Endothelial cell of umbilical vein (primary cell): ENCODE measurements at regions not wholly inside any gene's neighbourhood (a gene's known extent, or its start where the extent isn't known, plus 50 kb on each side); places are given as distances from the start of the nearest gene placed in this dataset.

ENCODE experiments used
- BruUV-seq: library from RNA; stranded (reverse); fragments of 400-500 nt; replicated peaks from 2 replicates; lab custom pipeline; 2021; lab: Mats Ljungman, UMichigan
- CTCF ChIA-PET: fragments of 300-600, 350-600 bp; sonication (Branson Sonifier 250); formaldehyde crosslinking; loops from one replicate; lab custom pipeline; 2021; ENCODE audit warnings: antibody characterized with exemption, inconsistent platforms; lab: Charles Lee
- POLR2A ChIA-PET: fragments of 300-600, 350-600 bp; sonication (Branson Sonifier 250); formaldehyde crosslinking; loops from one replicate; lab custom pipeline; 2021; ENCODE audit warnings: antibody characterized with exemption, inconsistent platforms; lab: Charles Lee
- DNase-seq: peaks from one replicate; pipeline ENCODE4 v3.0.0-alpha.2; 2011; ENCODE audit warnings: low read depth, low spot score
- FAIRE-seq: peaks from 2 replicates; lab custom pipeline; 2011; peaks lifted over from hg19 to GRCh38; lab: Jason Lieb, UNC
- H2AFZ ChIP-seq: 2 replicates; pipeline ENCODE4 v1.6.0; 2012; ENCODE audit warnings: low read depth, low read length, control low read depth, inconsistent platforms
- H3K27ac ChIP-seq: 2 replicates; pipeline ENCODE4 v1.5.1; 2011; ENCODE audit warnings: low read depth, mild to moderate bottlenecking, control low read depth, low read length, moderate library complexity; ENCODE audit not compliant: insufficient read depth
- H3K27me3 ChIP-seq, 2 experiments: 2 replicates each; pipeline versions ENCODE4 v1.6.0 to v1.6.1; 2011; ENCODE audit warnings: low read length in 2 of 2, mixed read lengths in 1 of 2; ENCODE audit not compliant: control insufficient read depth in 2 of 2, insufficient read depth in 2 of 2
- H3K36me3 ChIP-seq, 2 experiments: 2 replicates in 1 of 2; 3 replicates in 1 of 2; pipeline ENCODE4 v1.5.1; 2011; ENCODE audit warnings: low read length in 2 of 2, mild to moderate bottlenecking in 1 of 2, moderate library complexity in 1 of 2; ENCODE audit not compliant: control insufficient read depth in 2 of 2, insufficient read depth in 2 of 2; ENCODE audit errors: extremely low read depth in 1 of 2
- H3K4me1 ChIP-seq: 3 replicates; pipeline ENCODE4 v1.5.1; 2011; ENCODE audit warnings: mild to moderate bottlenecking, low read length; ENCODE audit not compliant: control insufficient read depth, insufficient read depth; ENCODE audit errors: extremely low read depth
- H3K4me2 ChIP-seq: 2 replicates; pipeline ENCODE4 v1.6.1; 2011; ENCODE audit warnings: low read length, control low read depth, mixed read lengths; ENCODE audit not compliant: insufficient read depth
- H3K4me3 ChIP-seq, 3 experiments: fragments of 200-600 bp in 1 of 3; sonication (generic), shearing (Covaris generic) in 1 of 3; replicated peaks in 1 of 3; 2 replicates each; pipeline ENCODE4 v1.5.1; 2011 to 2016; ENCODE audit warnings: control low read depth in 3 of 3, low read length in 3 of 3, mild to moderate bottlenecking in 2 of 3, inconsistent platforms in 1 of 3, low read depth in 1 of 3, moderate library complexity in 1 of 3; ENCODE audit not compliant: insufficient read depth in 1 of 3
- H3K79me2 ChIP-seq: 2 replicates; pipeline ENCODE4 v1.6.0; 2012; ENCODE audit warnings: low read length, inconsistent platforms; ENCODE audit not compliant: control insufficient read depth, insufficient read depth
- H3K9ac ChIP-seq: replicated peaks from 2 replicates; pipeline ENCODE3; 2011; ENCODE audit warnings: low read length, control low read depth; ENCODE audit not compliant: insufficient read depth; ENCODE audit errors: extremely low read depth
- H3K9me1 ChIP-seq: replicated peaks from 3 replicates; pipeline ENCODE4 v1.6.0; 2011; ENCODE audit warnings: mild to moderate bottlenecking, low read length; ENCODE audit not compliant: control insufficient read depth, insufficient read depth; ENCODE audit errors: extremely low read depth
- H3K9me3 ChIP-seq: replicated peaks from 2 replicates; pipeline ENCODE4 v1.5.1; 2012; ENCODE audit warnings: low read length, inconsistent platforms; ENCODE audit not compliant: control insufficient read depth, insufficient read depth
- H4K20me1 ChIP-seq: replicated peaks from 2 replicates; pipeline ENCODE3; 2011; ENCODE audit warnings: mild to moderate bottlenecking, low read length; ENCODE audit not compliant: control insufficient read depth, insufficient read depth; ENCODE audit errors: extremely low read depth
- CTCF ChIP-seq, 2 donors: IDR thresholded peaks; 1 replicate in 1 of 2; 2 replicates in 1 of 2; pipeline ENCODE4 v1.5.1; 2011; ENCODE audit warnings: low read length in 2 of 2, mild to moderate bottlenecking in 2 of 2, moderate library complexity in 2 of 2, control low read depth in 1 of 2, inconsistent platforms in 1 of 2, low read depth in 1 of 2; ENCODE audit not compliant: insufficient read depth in 1 of 2; ENCODE audit errors: extremely low read depth in 1 of 2
- EZH2 ChIP-seq: IDR thresholded peaks from 2 replicates; pipeline ENCODE4 v1.6.1; 2012; ENCODE audit warnings: borderline replicate concordance, low read depth, mild to moderate bottlenecking, moderate library complexity, low read length, inconsistent platforms; ENCODE audit not compliant: severe bottlenecking
- FOS ChIP-seq: IDR thresholded peaks from 2 replicates; pipeline ENCODE4 v1.6.1; 2011; ENCODE audit warnings: mild to moderate bottlenecking, low read length, moderate library complexity, borderline replicate concordance; ENCODE audit not compliant: insufficient read depth
- GATA2 ChIP-seq: IDR thresholded peaks from 2 replicates; pipeline ENCODE4 v1.7.0; 2011; ENCODE audit warnings: low read depth, mild to moderate bottlenecking, moderate library complexity, mixed read lengths, low read length; ENCODE audit not compliant: insufficient read length, insufficient read depth
- JUN ChIP-seq: IDR thresholded peaks from 2 replicates; pipeline ENCODE4 v1.6.1; 2011; ENCODE audit warnings: borderline replicate concordance, low read depth; ENCODE audit not compliant: insufficient read length, insufficient read depth
- MAX ChIP-seq: IDR thresholded peaks from 2 replicates; pipeline ENCODE4 v1.6.1; 2011; ENCODE audit not compliant: insufficient read depth, insufficient read length
- MYC ChIP-seq: IDR thresholded peaks from one replicate; pipeline ENCODE4 v1.6.1; 2011; ENCODE audit warnings: mild to moderate bottlenecking, low read depth, low read length
- POLR2A ChIP-seq: IDR thresholded peaks from 2 replicates; pipeline ENCODE4 v1.6.1; 2012; ENCODE audit warnings: low read depth, mild to moderate bottlenecking, control low read depth, low read length
- POLR2AphosphoS5 ChIP-seq: IDR thresholded peaks from 2 replicates; pipeline ENCODE4 v1.6.1; 2012; ENCODE audit warnings: low read depth, mild to moderate bottlenecking, control low read depth, low read length, moderate library complexity; ENCODE audit not compliant: insufficient read depth
- dilution Hi-C: fragments of 300-500 bp; cut with MboI; formaldehyde crosslinking; loops from one replicate; pipeline ENCODE4 v1.15.0; 2019; ENCODE audit warnings: low sequenced_read_pairs; ENCODE audit not compliant: extremely low pct_ligation_motif_present
- intact Hi-C: fragments of 100-400 bp; cut with micrococcal nuclease; formaldehyde crosslinking; loops from one replicate; pipeline ENCODE4 v1.10.0; 2022

GRCh38 chr14:61153431-61153830, 127.7 kb downstream of the TMEM30B start:
- Histone ChIP-seq H3K4me3 (no peak overlapping the region), H3K36me3 (no peaks in the 10 kb centered on the region), H3K9ac (no peak overlapping the region), H3K4me1 (peaks cover 4% of the 10 kb centered on the region), H4K20me1 (no peaks in the 10 kb centered on the region), H3K4me2 (no peak overlapping the region), H3K27me3 (no peaks in the 10 kb centered on the region), H3K9me1 (no peaks in the 10 kb centered on the region), H2AFZ (no peak overlapping the region), H3K9me3 (no peaks in the 10 kb centered on the region), H3K27ac (no peak overlapping the region), H3K79me2 (no peaks in the 10 kb centered on the region)
- BruUV-seq, result no TSS peak
- intact Hi-C loops (no loop called here), dilution Hi-C loops (no loop called here)
- CTCF ChIA-PET, result interaction anchor here (1.0 kb wide), 1 partner anchor 127 kb away, joined by 3 read pairs; no protein-coding TSS in a partner anchor
- FAIRE-seq (no peak), DNase-seq (no peak)
- TF ChIP-seq POLR2AphosphoS5 (no peak), EZH2 (no peak), MAX (no peak), CTCF (IDR thresholded peaks at IDR 0.05; ENCODE audit: extremely low read depth in 1 of 2, insufficient read depth in 1 of 2, low read depth in 1 of 2, low read length in 2 of 2) (no peak), MYC (no peak), JUN (no peak), POLR2A (no peak), FOS (no peak), GATA2 (no peak)
- POLR2A ChIA-PET, result no interaction called here
